ENCODE measurements at regions not wholly inside any gene's neighbourhood (a gene's known extent, or its start where the extent isn't known, plus 50 kb on each side); places are given as distances from the start of the nearest gene placed in this dataset.

- no peak overlapping the region for H3K23ac ChIP-seq (ENCODE audit: insufficient read length, low read depth, low read length)
- no peak overlapping the region for H3T11ph ChIP-seq (ENCODE audit: low read length)
- no peak overlapping the region for H2BK5ac ChIP-seq (ENCODE audit: insufficient read length, low read length)
- no peak overlapping the region for H4K91ac ChIP-seq (ENCODE audit: insufficient read length, low read depth, low read length)
- no peaks in the 10 kb centered on the region; a peak in 1 of 5 replicates for H3K9me3 Mint-ChIP-seq
- H3K14ac ChIP-seq (ENCODE audit: insufficient read depth, low read length): no peak overlapping the region
- H2BK20ac ChIP-seq (ENCODE audit: low read depth, low read length, poor library complexity, severe bottlenecking): no peak overlapping the region
- H3K4me3 Mint-ChIP-seq: no peak overlapping the region; a peak in 2 of 5 replicates
- H2BK15ac ChIP-seq (ENCODE audit: low read depth, low read length): no peak overlapping the region
- H2AK5ac ChIP-seq (ENCODE audit: insufficient read length, low read length): no peak overlapping the region
- WGBS (ENCODE audit: extremely low coverage, insufficient read length, low lambda C conversion rate): no CpG with 5 or more reads among the region's 10 CpGs
- H2AFZ ChIP-seq (ENCODE audit: low read length): no peak overlapping the region
- no peak overlapping the region for H3K4me2 ChIP-seq (ENCODE audit: insufficient read depth, insufficient read length, low read length)
- H3K79me1 ChIP-seq (ENCODE audit: insufficient read depth, low read depth, low read length, poor library complexity, severe bottlenecking): no peaks in the 10 kb centered on the region
- TF ChIP-seq CTCF (conservative IDR thresholded peaks at IDR 0.05): no peak
- no peaks in the 10 kb centered on the region for H3K79me2 ChIP-seq (ENCODE audit: insufficient read depth, low read length)
- peaks cover 26% of the 10 kb centered on the region for H3K27me3 Mint-ChIP-seq (ENCODE audit: low read depth)
- H3K36me3 Mint-ChIP-seq (ENCODE audit: insufficient read depth in 1 of 3, low read depth in 3 of 3): no peaks in the 10 kb centered on the region
- H3K56ac ChIP-seq (ENCODE audit: insufficient read length, low read depth, low read length): no peak overlapping the region
- no peak overlapping the region for H2BK120ac ChIP-seq (ENCODE audit: low read depth, low read length, poor library complexity, severe bottlenecking)
- peaks cover 9% of the 10 kb centered on the region for H3K23me2 ChIP-seq (ENCODE audit: insufficient read length, low read depth, low read length, poor library complexity, severe bottlenecking)
- H3K27ac Mint-ChIP-seq: no peak overlapping the region
- no peak overlapping the region for H3K18ac ChIP-seq (ENCODE audit: insufficient read length, low read depth, low read length)
- no peak overlapping the region for H4K8ac ChIP-seq (replicated peaks; ENCODE audit: insufficient read length, low read depth, low read length)
- H3K4me1 Mint-ChIP-seq: peaks cover 16 to 17% of the 10 kb centered on the region in 2 experiments
- no peak overlapping the region for H3K9ac ChIP-seq (ENCODE audit: extremely low read depth, insufficient read length, low read length)
- no peak overlapping the region for H4K5ac ChIP-seq (ENCODE audit: insufficient read length, low read depth, low read length)
- H3K4ac ChIP-seq (ENCODE audit: low read depth, low read length): no peak overlapping the region
- no peaks in the 10 kb centered on the region for H4K20me1 ChIP-seq (ENCODE audit: control insufficient read depth, insufficient read depth, insufficient read length)
- H3K9me3 ChIP-seq (ENCODE audit: control insufficient read depth, low read depth, low read length): no peaks in the 10 kb centered on the region
- no peak for DNase-seq
- no peaks in the 10 kb centered on the region for H3K4me1 ChIP-seq (ENCODE audit: insufficient read depth, low read length)
- H3K27me3 ChIP-seq (ENCODE audit: insufficient read depth, low read length): no peaks in the 10 kb centered on the region; the same call in 1 of the 2 replicates
- H2BK12ac ChIP-seq (ENCODE audit: insufficient read length, low read depth, low read length): no peak overlapping the region
- H3K27ac ChIP-seq (ENCODE audit: insufficient read length, low read depth, low read length): no peak overlapping the region
Measured at GRCh38 chr7:140229101-140229525, 52.3 kb upstream of the KDM7A start.

Data from H9 (cell line).